ENCODE measurements at regions not wholly inside any gene's neighbourhood (a gene's known extent, or its start where the extent isn't known, plus 50 kb on each side); places are given as distances from the start of the nearest gene placed in this dataset.
"Not testable (repeated sequence)": the region's sequence is repeated elsewhere in the genome, so short reads cannot be mapped to it uniquely, and the experiment has no call there.

DNA sequence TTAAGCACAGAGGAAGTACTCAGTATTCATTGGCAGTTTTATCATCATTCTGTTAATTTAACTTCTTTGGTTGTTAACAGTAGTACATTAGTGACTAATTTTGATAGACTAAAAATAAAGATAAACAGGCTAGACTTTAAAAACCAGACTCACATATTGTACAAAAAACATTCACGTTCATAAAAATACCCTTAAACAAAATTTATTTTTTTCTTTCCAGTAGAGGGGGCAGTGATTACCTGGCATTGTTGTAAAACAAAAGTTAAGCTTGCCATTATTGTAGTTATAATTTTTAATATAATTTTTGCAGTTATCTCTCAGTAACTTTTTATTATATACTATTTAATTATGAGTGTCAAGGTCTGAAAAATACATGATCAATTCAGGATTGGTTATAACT lies 92.0 kb downstream of the MRPL57 start:
- H3K27me3 Mint-ChIP-seq (ENCODE audit: insufficient read depth, unreplicated experiment); H3K9me3 Mint-ChIP-seq (ENCODE audit: unreplicated experiment); H3K4me1 Mint-ChIP-seq (ENCODE audit: insufficient read depth, unreplicated experiment); CTCF ChIA-PET; BruUV-seq (replicated peaks); POLR2A ChIA-PET; H3K4me3 Mint-ChIP-seq (ENCODE audit: unreplicated experiment); DNase-seq (ENCODE audit: unreplicated experiment); intact Hi-C loops (cut with micrococcal nuclease); H3K36me3 Mint-ChIP-seq (ENCODE audit: insufficient read depth, unreplicated experiment); H3K27ac Mint-ChIP-seq (ENCODE audit: low read depth, unreplicated experiment): not testable (repeated sequence)

- CTCF ChIA-PET; DNase-seq (ENCODE audit: unreplicated experiment): not testable (repeated sequence)
Observed at GRCh38 chr13:21272439-21272838, 96.0 kb downstream of the MRPL57 start.

DNA sequence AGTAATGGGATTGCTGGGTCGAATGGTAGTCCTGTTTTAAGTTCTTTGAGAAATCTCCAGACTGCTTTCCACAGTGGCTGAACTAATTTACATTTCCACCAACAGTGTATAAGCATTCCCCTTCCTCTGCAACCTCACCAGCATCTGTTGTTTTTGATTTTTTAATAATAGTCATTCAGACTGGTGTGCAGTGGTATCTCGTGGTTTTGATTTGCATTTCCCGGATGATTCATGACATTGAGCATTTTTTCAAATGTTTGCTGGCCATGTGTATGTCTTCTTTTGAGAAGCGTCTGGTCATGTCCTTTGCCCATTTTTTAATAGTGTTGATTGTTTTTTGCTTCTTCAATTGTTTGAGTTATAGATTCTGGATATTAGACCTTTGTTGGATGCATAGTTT lies 98.0 kb downstream of the MRPL57 start:
- H3K4me1 Mint-ChIP-seq (ENCODE audit: insufficient read depth, unreplicated experiment); BruUV-seq (replicated peaks); POLR2A ChIA-PET; CTCF ChIA-PET; H3K27ac Mint-ChIP-seq (ENCODE audit: low read depth, unreplicated experiment); H3K36me3 Mint-ChIP-seq (ENCODE audit: insufficient read depth, unreplicated experiment); H3K4me3 Mint-ChIP-seq (ENCODE audit: unreplicated experiment); DNase-seq (ENCODE audit: unreplicated experiment); intact Hi-C loops (cut with micrococcal nuclease); H3K9me3 Mint-ChIP-seq (ENCODE audit: unreplicated experiment); H3K27me3 Mint-ChIP-seq (ENCODE audit: insufficient read depth, unreplicated experiment): not testable (repeated sequence)

More at GRCh38 chr13:21272439-21272838, 96.0 kb downstream of the MRPL57 start:
- POLR2A ChIA-PET; BruUV-seq (replicated peaks); H3K27me3 Mint-ChIP-seq (ENCODE audit: insufficient read depth, unreplicated experiment); intact Hi-C loops (cut with micrococcal nuclease); H3K4me3 Mint-ChIP-seq (ENCODE audit: unreplicated experiment); H3K9me3 Mint-ChIP-seq (ENCODE audit: unreplicated experiment); H3K36me3 Mint-ChIP-seq (ENCODE audit: insufficient read depth, unreplicated experiment); H3K4me1 Mint-ChIP-seq (ENCODE audit: insufficient read depth, unreplicated experiment); H3K27ac Mint-ChIP-seq (ENCODE audit: low read depth, unreplicated experiment): not testable (repeated sequence)

DNA sequence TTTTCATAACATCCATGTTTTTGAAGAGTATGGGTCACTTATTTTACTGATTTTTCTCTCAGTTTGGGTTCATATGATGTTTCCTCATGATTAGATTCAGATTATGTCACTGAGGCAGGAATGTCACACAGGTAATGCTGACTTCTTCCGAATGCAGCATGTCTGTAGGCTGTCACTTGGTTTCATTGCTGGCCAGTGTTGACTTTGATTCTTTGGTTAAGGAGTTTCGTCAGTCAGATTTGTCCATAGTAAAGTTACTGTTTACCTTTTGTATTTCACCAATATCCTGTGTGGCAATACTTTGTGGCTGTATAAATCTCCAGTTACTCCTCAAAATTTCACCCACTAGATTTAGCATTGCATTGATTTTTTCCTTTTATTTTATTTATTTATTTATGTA lies 105.6 kb downstream of the MRPL57 start:
- H3K4me1 Mint-ChIP-seq (ENCODE audit: insufficient read depth, unreplicated experiment), result no peaks in the 10 kb centered on the region
- TF ChIP-seq CTCF (IDR thresholded peaks at IDR 0.05; ENCODE audit: unreplicated experiment), result no peak
- no peak overlapping the region for H3K4me3 Mint-ChIP-seq (ENCODE audit: unreplicated experiment)
- BruUV-seq (replicated peaks), result no TSS peak
- H3K27ac Mint-ChIP-seq (ENCODE audit: low read depth, unreplicated experiment), result no peak overlapping the region
- H3K27me3 Mint-ChIP-seq (ENCODE audit: insufficient read depth, unreplicated experiment), result peaks cover 17% of the 10 kb centered on the region
- ChIA-PET POLR2A (no interaction called here), CTCF (interaction anchor here (0.7 to 0.8 kb wide), 2 partner anchors 15 to 132 kb away, joined by 4 to 8 read pairs; no protein-coding TSS in a partner anchor)
- H3K9me3 Mint-ChIP-seq (ENCODE audit: unreplicated experiment), result no peaks in the 10 kb centered on the region
- intact Hi-C loops (cut with micrococcal nuclease), result no loop called here
- no peaks in the 10 kb centered on the region for H3K36me3 Mint-ChIP-seq (ENCODE audit: insufficient read depth, unreplicated experiment)
- no peak for DNase-seq (ENCODE audit: unreplicated experiment)

- Mint-ChIP-seq H3K9me3 (ENCODE audit: unreplicated experiment) (no peaks in the 10 kb centered on the region), H3K27ac (ENCODE audit: low read depth, unreplicated experiment) (no peak overlapping the region), H3K4me3 (ENCODE audit: unreplicated experiment) (no peak overlapping the region), H3K27me3 (ENCODE audit: insufficient read depth, unreplicated experiment) (peaks cover 17% of the 10 kb centered on the region), H3K4me1 (ENCODE audit: insufficient read depth, unreplicated experiment) (no peaks in the 10 kb centered on the region), H3K36me3 (ENCODE audit: insufficient read depth, unreplicated experiment) (no peaks in the 10 kb centered on the region)
- no peak for TF ChIP-seq CTCF (IDR thresholded peaks at IDR 0.05; ENCODE audit: unreplicated experiment)
- no TSS peak for BruUV-seq (replicated peaks)
- DNase-seq (ENCODE audit: unreplicated experiment), result no peak
- POLR2A ChIA-PET, result no interaction called here
- intact Hi-C loops (cut with micrococcal nuclease), result no loop called here
- CTCF ChIA-PET, result interaction anchor here (0.5 to 1.4 kb wide), 3 partner anchors 9 to 118 kb away, joined by 4 to 5 read pairs (median 4); no protein-coding TSS in a partner anchor
Observed at GRCh38 chr13:21287331-21287907, 111.0 kb downstream of the MRPL57 start.

All from MCF 10A (cell line).